Heart left ventricle (tissue), 16 donors: ENCODE measurements at regions not wholly inside any gene's neighbourhood (a gene's known extent, or its start where the extent isn't known, plus 50 kb on each side); places are given as distances from the start of the nearest gene placed in this dataset.
A peak's percentile ranks its signal among the peaks of the same experiment; 100 is the strongest.

Source experiments
- ATAC-seq, 4 donors: fragments of 200-7000 bp; cut with Tn5 transposase; one replicate each; pipeline ENCODE4 v1.9.1; 2020 to 2022; ENCODE audit warnings: moderate library complexity in 4 of 4, mild to moderate bottlenecking in 3 of 4, moderate number of reproducible peaks in 1 of 4
- DNase-seq, 5 donors: peaks; one replicate each; pipeline ENCODE4 v3.0.0-alpha.2; 2020
- H3K27ac ChIP-seq, 12 donors: fragments of 200-600 bp; sonication (generic) in 4 of 12; one replicate each; pipeline versions ENCODE4 v1.5.0 to v1.8.0; 2016 to 2022; ENCODE audit warnings: mild to moderate bottlenecking in 2 of 12
- H3K27me3 ChIP-seq, 9 donors: fragments of 200-600 bp; sonication (generic) in 2 of 9; one replicate each; pipeline versions ENCODE4 v1.5.1 to v1.8.0; 2016 to 2022; ENCODE audit warnings: mild to moderate bottlenecking in 3 of 9
- H3K36me3 ChIP-seq, 9 donors: fragments of 200-600 bp; sonication (generic) in 2 of 9; one replicate each; pipeline versions ENCODE4 v1.5.0 to v1.8.0; 2018 to 2022; ENCODE audit warnings: mild to moderate bottlenecking in 2 of 9
- H3K4me1 ChIP-seq, 12 donors: fragments of 200-600 bp; sonication (generic) in 4 of 12; one replicate each; pipeline versions ENCODE4 v1.5.0 to v1.8.0; 2016 to 2022; ENCODE audit warnings: mild to moderate bottlenecking in 3 of 12
- H3K4me3 ChIP-seq, 12 donors: fragments of 200-600 bp; sonication (generic) in 4 of 12; one replicate each; pipeline versions ENCODE4 v1.5.0 to v1.8.0; 2017 to 2022; ENCODE audit warnings: mild to moderate bottlenecking in 9 of 12, moderate library complexity in 4 of 12
- H3K9me3 ChIP-seq, 12 donors: fragments of 200-600 bp; sonication (generic) in 4 of 12; one replicate each; pipeline versions ENCODE4 v1.5.0 to v1.8.0; 2016 to 2022; ENCODE audit warnings: mild to moderate bottlenecking in 1 of 12
- CTCF ChIP-seq, 12 donors: fragments of 200-600 bp; sonication (generic) in 4 of 12; IDR thresholded peaks; one replicate each; pipeline versions ENCODE4 v1.5.0 to v1.8.0; 2018 to 2022; ENCODE audit warnings: antibody characterized with exemption in 12 of 12, mild to moderate bottlenecking in 5 of 12
- POLR2A ChIP-seq, 2 donors: fragments of 450-650 bp; IDR thresholded peaks; one replicate each; pipeline ENCODE4 v1.6.1; 2017; ENCODE audit warnings: antibody characterized with exemption in 2 of 2, mild to moderate bottlenecking in 2 of 2, moderate library complexity in 2 of 2
- WGBS, 4 donors: extraction: QIAGEN DNeasy Blood & Tissue Kit in 2 of 4; methylation state at CpG; one replicate each; pipeline versions ENCODE4 v1.1.5 to v1.1.7; 2013 to 2018; 5-methylcytosine and 5-hydroxymethylcytosine counted together
- intact Hi-C, 10 donors: fragments of 100-400 bp; cut with DNase I; formaldehyde crosslinking; loops; one replicate each; pipeline versions ENCODE4 v1.11.1 to v1.14.2; 2022
- donor health status: ischemic (EF 13 %, LVEDD 7.1; RV severe dilation, severe dysfunction).
- donor health status: healthy with polysubstance abuse.
- donor health status: DM: no; HTN: yes; CAD: no.
- donor health status: DM: no; HTN: no; CAD: no.
- donor health status: ischemic (EF 25% LVEDD 6.9; RV normal size, moderate dysfunction).
- donor health status: ischemic (EF 25% LVEDD 5.7; RV mildly dilated, moderate dysfunction).
- donor health status: healthy.
- donor health status: DM: yes; HTN: yes; CAD: no.
- donor health status: ischemic (EF 35%, LVEDD 5.7; RV mildly dilated, moderate dysfunction).
- donor health status: nonischemic (EF 11% LVEDD 7.7; RV severe dilation, severe dysfunction).
- donor health status: DM: yes; HTN: yes; CAD: no.
- donor health status: PGD.
- donor health status: ischemic (EF 29% LVEDD 5.4; RV normal size, mild dysfunction).
- donor health status: nonischemic (EF 23%, LVEDD 6.1; RV moderate dilation, normal function).

DNA sequence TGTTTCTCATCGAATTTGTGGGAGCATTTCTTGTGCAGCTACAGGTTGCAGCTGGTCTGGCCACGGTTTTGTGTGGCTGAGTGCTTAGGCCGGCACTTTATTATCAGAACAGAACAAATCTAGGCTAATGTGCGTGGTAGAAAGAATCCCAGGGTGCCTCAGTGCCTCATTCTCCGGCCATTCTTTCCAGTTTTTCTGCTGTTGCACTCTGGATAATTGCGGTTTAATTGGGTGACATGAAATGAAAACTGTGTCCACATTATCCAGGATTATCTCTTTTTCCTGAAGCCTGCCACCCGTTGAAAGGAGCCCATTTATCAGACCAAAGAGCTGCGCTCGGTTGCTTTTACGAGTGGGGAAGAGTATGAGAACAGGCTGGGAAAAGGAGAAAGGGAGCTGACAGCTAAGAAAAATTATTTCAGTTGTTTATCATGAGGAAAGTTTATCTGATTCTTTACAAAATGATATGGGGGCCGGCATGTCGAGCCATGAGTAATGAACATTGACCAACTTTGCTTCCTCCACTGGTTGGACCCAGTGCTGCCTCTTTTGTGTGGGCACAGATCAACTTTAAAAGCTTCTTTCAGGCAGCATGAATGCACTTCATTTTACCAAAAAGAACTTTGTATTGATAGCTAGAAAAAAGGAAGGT is 117.0 kb upstream of the SOX21 start:
- WGBS, 4 donors: 67 to 76% (median 69%) methylated on average over 12 of the region's 12 CpGs
- Histone ChIP-seq H3K4me3 (no peak overlapping the region), H3K9me3 (no peaks in the 10 kb centered on the region), H3K27ac (no peak overlapping the region), H3K36me3 (no peaks in the 10 kb centered on the region), H3K4me1 (peaks cover 0 to 5% (median 0%) of the 10 kb centered on the region in 12 donors), H3K27me3 (peaks cover 0 to 4% (median 0%) of the 10 kb centered on the region in 9 donors)
- intact Hi-C loops: no loop called here
- TF ChIP-seq CTCF (IDR thresholded peaks at IDR 0.05): no peak
- TF ChIP-seq POLR2A (IDR thresholded peaks at IDR 0.05): no peak
- ATAC-seq (no peak), DNase-seq (no peak)

DNA sequence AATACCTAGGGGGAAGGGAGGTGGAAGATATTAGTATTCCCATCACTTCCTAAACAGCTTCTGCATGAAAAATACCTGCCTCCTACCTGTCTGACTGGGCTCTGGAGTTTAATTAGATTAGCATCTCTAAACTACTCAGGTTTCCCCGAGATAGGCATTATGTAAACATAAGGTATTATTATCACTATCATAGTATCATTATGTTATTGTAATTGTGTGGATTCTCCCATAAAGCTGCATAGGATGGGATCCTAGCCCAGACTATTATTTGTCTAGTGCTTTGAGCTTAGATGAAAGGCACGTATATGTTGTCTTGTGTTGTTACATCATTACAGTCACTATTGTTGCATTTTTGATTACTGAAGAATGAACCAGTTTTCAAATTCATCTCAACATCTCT is 115.2 kb upstream of the SOX21 start:
- DNase-seq (no peak), ATAC-seq (no peak)
- 61 to 71% (median 62%) methylated on average over 2 of the region's 2 CpGs for WGBS, 4 donors
- Histone ChIP-seq H3K36me3 (no peaks in the 10 kb centered on the region), H3K27ac (no peak overlapping the region), H3K4me3 (no peak overlapping the region), H3K9me3 (no peaks in the 10 kb centered on the region), H3K27me3 (peaks cover 0 to 4% (median 0%) of the 10 kb centered on the region in 9 donors), H3K4me1 (peaks cover 0 to 5% (median 0%) of the 10 kb centered on the region in 12 donors)
- TF ChIP-seq CTCF (IDR thresholded peaks at IDR 0.05): no peak
- no peak for TF ChIP-seq POLR2A (IDR thresholded peaks at IDR 0.05)
- intact Hi-C loops: no loop called here

DNA sequence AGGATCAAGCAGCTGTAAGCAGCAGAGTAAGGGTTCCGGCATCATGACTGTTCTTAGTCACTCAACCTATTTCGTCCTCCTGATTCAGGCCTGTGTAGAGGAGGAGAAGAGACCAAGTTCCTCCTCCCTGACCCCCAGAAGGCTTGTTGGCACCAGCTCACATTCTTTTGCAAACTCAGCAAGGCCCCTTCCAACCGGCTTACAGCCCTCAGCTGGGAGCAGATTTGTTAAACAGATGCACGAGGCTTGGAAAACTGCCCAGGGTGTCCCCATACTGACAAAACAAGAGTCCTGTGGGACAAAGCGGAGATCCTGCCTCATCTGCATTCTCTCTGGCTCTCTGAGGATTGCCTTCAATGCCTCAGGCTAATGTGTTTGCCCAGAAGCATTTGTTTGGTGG is 113.2 kb upstream of the SOX21 start:
- H3K9me3 ChIP-seq: no peaks in the 10 kb centered on the region
- 9 to 20% (median 12%) methylated on average over 5 of the region's 5 CpGs for WGBS, 4 donors
- peak in 2 of 4 donors; percentile 34 to 43 for ATAC-seq
- intact Hi-C loops: no loop called here
- peak; percentile 49 to 76 (median 57) for DNase-seq
- no peak for TF ChIP-seq CTCF (IDR thresholded peaks at IDR 0.05)
- TF ChIP-seq POLR2A (IDR thresholded peaks at IDR 0.05): no peak
- peaks cover 0 to 4% (median 0%) of the 10 kb centered on the region in 9 donors for H3K27me3 ChIP-seq
- H3K27ac ChIP-seq: no peak overlapping the region
- no peaks in the 10 kb centered on the region for H3K36me3 ChIP-seq
- no peak overlapping the region for H3K4me3 ChIP-seq
- peaks cover 0 to 5% (median 0%) of the 10 kb centered on the region in 12 donors for H3K4me1 ChIP-seq

- no peak for DNase-seq
- TF ChIP-seq POLR2A (IDR thresholded peaks at IDR 0.05) (no peak), CTCF (IDR thresholded peaks at IDR 0.05) (no peak)
- 83 to 91% (median 88%) methylated on average over 4 of the region's 4 CpGs for whole genome bisulfite sequencing, 4 donors
- ATAC-seq: no peak
- no peak overlapping the region for H3K4me3 ChIP-seq
- no peaks in the 10 kb centered on the region for H3K36me3 ChIP-seq
- H3K27ac ChIP-seq: no peak overlapping the region
- H3K9me3 ChIP-seq: no peaks in the 10 kb centered on the region
- H3K27me3 ChIP-seq: peaks cover 0 to 4% (median 0%) of the 10 kb centered on the region in 9 donors
- intact Hi-C loops: no loop called here
- H3K4me1 ChIP-seq: peaks cover 0 to 5% (median 0%) of the 10 kb centered on the region in 12 donors
Measured at GRCh38 chr13:94824601-94825000, 112.3 kb upstream of the SOX21 start.
